ENCODE measurements at regions not wholly inside any gene's neighbourhood (a gene's known extent, or its start where the extent isn't known, plus 50 kb on each side); places are given as distances from the start of the nearest gene placed in this dataset.

- H3K9me2 ChIP-seq (ENCODE audit: insufficient read depth, low read length) = no peaks in the 10 kb centered on the region
- H3K9ac ChIP-seq (ENCODE audit: low read length) = no peak overlapping the region
- TF ChIP-seq RAD21 (conservative IDR thresholded peaks at IDR 0.05) = no peak
- no peaks in the 10 kb centered on the region for H3K9me3 ChIP-seq (ENCODE audit: low read length)
- no peak overlapping the region for H2AFZ ChIP-seq (ENCODE audit: low read depth, low read length)
- H3F3A ChIP-seq (ENCODE audit: insufficient read depth, low read length, poor library complexity, severe bottlenecking) = no peaks in the 10 kb centered on the region
- H3K36me3 ChIP-seq (ENCODE audit: insufficient read depth, low read length) = no peaks in the 10 kb centered on the region
- H3K4me2 ChIP-seq (ENCODE audit: low read length) = no peak overlapping the region
- H3K4me3 ChIP-seq (ENCODE audit: low read length) = no peak overlapping the region
- no peak overlapping the region for H3K27ac ChIP-seq (ENCODE audit: low read length)
- H4K20me1 ChIP-seq (ENCODE audit: insufficient read depth) = no peaks in the 10 kb centered on the region
- no peaks in the 10 kb centered on the region for H3K79me2 ChIP-seq (replicated peaks; ENCODE audit: insufficient read depth, low read length)
- no peaks in the 10 kb centered on the region for H3K27me3 ChIP-seq (ENCODE audit: insufficient read depth, low read depth, low read length)
Measured at GRCh38 chr2:221254299-221254698, 317.8 kb downstream of the EPHA4 start.

- no peaks in the 10 kb centered on the region for H3K9me3 ChIP-seq (ENCODE audit: low read length)
- H2AFZ ChIP-seq (ENCODE audit: low read depth, low read length) = no peak overlapping the region
- no peaks in the 10 kb centered on the region for H3K79me2 ChIP-seq (replicated peaks; ENCODE audit: insufficient read depth, low read length)
- no peak overlapping the region for H3K4me3 ChIP-seq (ENCODE audit: low read length)
- no peak overlapping the region for H3K9ac ChIP-seq (ENCODE audit: low read length)
- H3K36me3 ChIP-seq (ENCODE audit: insufficient read depth, low read length) = no peaks in the 10 kb centered on the region
- no peaks in the 10 kb centered on the region for H3K9me2 ChIP-seq (ENCODE audit: insufficient read depth, low read length)
- H3K27me3 ChIP-seq (ENCODE audit: insufficient read depth, low read depth, low read length) = no peaks in the 10 kb centered on the region
- TF ChIP-seq EZH2 (IDR thresholded peaks at IDR 0.05; ENCODE audit: borderline replicate concordance, insufficient read depth, low read length, poor library complexity, severe bottlenecking) (no peak), REST (IDR thresholded peaks at IDR 0.05; ENCODE audit: borderline replicate concordance) (no peak), TAF1 (IDR thresholded peaks at IDR 0.05; ENCODE audit: low read depth) (no peak), SMC3 (conservative IDR thresholded peaks at IDR 0.05; ENCODE audit: poor library complexity) (no peak), EP300 (conservative IDR thresholded peaks at IDR 0.05; ENCODE audit: poor library complexity, severe bottlenecking) (no peak), RAD21 (conservative IDR thresholded peaks at IDR 0.05) (no peak)
- TF ChIP-seq, protein P1, sequence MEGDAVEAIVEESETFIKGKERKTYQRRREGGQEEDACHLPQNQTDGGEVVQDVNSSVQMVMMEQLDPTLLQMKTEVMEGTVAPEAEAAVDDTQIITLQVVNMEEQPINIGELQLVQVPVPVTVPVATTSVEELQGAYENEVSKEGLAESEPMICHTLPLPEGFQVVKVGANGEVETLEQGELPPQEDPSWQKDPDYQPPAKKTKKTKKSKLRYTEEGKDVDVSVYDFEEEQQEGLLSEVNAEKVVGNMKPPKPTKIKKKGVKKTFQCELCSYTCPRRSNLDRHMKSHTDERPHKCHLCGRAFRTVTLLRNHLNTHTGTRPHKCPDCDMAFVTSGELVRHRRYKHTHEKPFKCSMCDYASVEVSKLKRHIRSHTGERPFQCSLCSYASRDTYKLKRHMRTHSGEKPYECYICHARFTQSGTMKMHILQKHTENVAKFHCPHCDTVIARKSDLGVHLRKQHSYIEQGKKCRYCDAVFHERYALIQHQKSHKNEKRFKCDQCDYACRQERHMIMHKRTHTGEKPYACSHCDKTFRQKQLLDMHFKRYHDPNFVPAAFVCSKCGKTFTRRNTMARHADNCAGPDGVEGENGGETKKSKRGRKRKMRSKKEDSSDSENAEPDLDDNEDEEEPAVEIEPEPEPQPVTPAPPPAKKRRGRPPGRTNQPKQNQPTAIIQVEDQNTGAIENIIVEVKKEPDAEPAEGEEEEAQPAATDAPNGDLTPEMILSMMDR (IDR thresholded peaks at IDR 0.05; ENCODE audit: poor library complexity, severe bottlenecking) = no peak
- no peak overlapping the region for H3K27ac ChIP-seq (ENCODE audit: low read length)
- no peaks in the 10 kb centered on the region for H3F3A ChIP-seq (ENCODE audit: insufficient read depth, low read length, poor library complexity, severe bottlenecking)
- no peak overlapping the region for H3K4me2 ChIP-seq (ENCODE audit: low read length)
- H4K20me1 ChIP-seq (ENCODE audit: insufficient read depth) = no peaks in the 10 kb centered on the region
Measured at GRCh38 chr2:221255862-221256261, 316.2 kb downstream of the EPHA4 start.

GRCh38 chr2:221258464-221258863 is 313.6 kb downstream of the EPHA4 start:
- no peak for TF ChIP-seq RAD21 (conservative IDR thresholded peaks at IDR 0.05)
- TF ChIP-seq SMC3 (conservative IDR thresholded peaks at IDR 0.05; ENCODE audit: poor library complexity) = no peak
- TF ChIP-seq POLR2AphosphoS5 (IDR thresholded peaks at IDR 0.05) = no peak
- TF ChIP-seq REST (IDR thresholded peaks at IDR 0.05; ENCODE audit: borderline replicate concordance) = no peak
- no peak for TF ChIP-seq EZH2 (IDR thresholded peaks at IDR 0.05; ENCODE audit: borderline replicate concordance, insufficient read depth, low read length, poor library complexity, severe bottlenecking)
- TF ChIP-seq, protein P1 (IDR thresholded peaks at IDR 0.05; ENCODE audit: poor library complexity, severe bottlenecking) = no peak
- no peak for TF ChIP-seq MXI1 (conservative IDR thresholded peaks at IDR 0.05; ENCODE audit: poor library complexity, severe bottlenecking)
- TF ChIP-seq EP300 (conservative IDR thresholded peaks at IDR 0.05; ENCODE audit: poor library complexity, severe bottlenecking) = no peak
- TF ChIP-seq TAF1 (IDR thresholded peaks at IDR 0.05; ENCODE audit: low read depth) = no peak
- no peaks in the 10 kb centered on the region for H3K79me2 ChIP-seq (replicated peaks; ENCODE audit: insufficient read depth, low read length)
- no peaks in the 10 kb centered on the region for H3K9me3 ChIP-seq (ENCODE audit: low read length)
- H3K27ac ChIP-seq (ENCODE audit: low read length) = no peak overlapping the region
- H3K9me2 ChIP-seq (ENCODE audit: insufficient read depth, low read length) = no peaks in the 10 kb centered on the region
- no peaks in the 10 kb centered on the region for H3K36me3 ChIP-seq (ENCODE audit: insufficient read depth, low read length)
- no peak overlapping the region for H3K9ac ChIP-seq (ENCODE audit: low read length)
- no peak overlapping the region for H3K4me2 ChIP-seq (ENCODE audit: low read length)
- H3K4me3 ChIP-seq (ENCODE audit: low read length) = no peak overlapping the region
- H2AFZ ChIP-seq (ENCODE audit: low read depth, low read length) = no peak overlapping the region
- H4K20me1 ChIP-seq (ENCODE audit: insufficient read depth) = no peaks in the 10 kb centered on the region
- H3F3A ChIP-seq (ENCODE audit: insufficient read depth, low read length, poor library complexity, severe bottlenecking) = no peaks in the 10 kb centered on the region
- H3K27me3 ChIP-seq (ENCODE audit: insufficient read depth, low read depth, low read length) = no peaks in the 10 kb centered on the region
